Stomach (tissue), 8 donors: ENCODE measurements at regions not wholly inside any gene's neighbourhood (a gene's known extent, or its start where the extent isn't known, plus 50 kb on each side); places are given as distances from the start of the nearest gene placed in this dataset.
A peak's percentile ranks its signal among the peaks of the same experiment; 100 is the strongest.

Source experiments
- DNase-seq, 2 donors: peaks; one replicate each; pipeline versions ENCODE4 v3.0.0 to v3.0.0-alpha.2; 2013 to 2019
- H3K27ac ChIP-seq, 5 donors: fragments of 200-600 bp in 4 of 5; sonication (generic) in 4 of 5; one replicate each; pipeline ENCODE4 v1.5.1; 2013 to 2019; ENCODE audit warnings: mild to moderate bottlenecking in 1 of 5, moderate library complexity in 1 of 5
- H3K27me3 ChIP-seq, 3 donors: fragments of 200-600 bp; sonication (generic); one replicate each; pipeline ENCODE4 v1.5.1; 2017 to 2019; ENCODE audit warnings: mixed run types in 1 of 3
- H3K36me3 ChIP-seq, 4 donors: fragments of 200-600 bp; sonication (generic); 1 replicate in 3 of 4; 2 replicates in 1 of 4; pipeline ENCODE4 v1.5.1; 2016 to 2019
- H3K4me1 ChIP-seq, 4 donors: fragments of 200-600 bp; sonication (generic); one replicate each; pipeline ENCODE4 v1.5.1; 2016 to 2019
- H3K4me3 ChIP-seq, 4 donors: fragments of 200-600 bp; sonication (generic) in 3 of 4; one replicate each; pipeline ENCODE4 v1.5.1; 2016 to 2019; ENCODE audit warnings: mild to moderate bottlenecking in 1 of 4
- H3K9me3 ChIP-seq, 4 donors: fragments of 200-600 bp; sonication (generic); one replicate each; pipeline ENCODE4 v1.5.1; 2016 to 2019
- CTCF ChIP-seq, 7 experiments: fragments of 450-650 bp in 4 of 7; fragments of 200-600 bp in 3 of 7; sonication (generic) in 3 of 7; IDR thresholded peaks; one replicate each; pipeline ENCODE4 v1.5.1; 2016 to 2019; ENCODE audit warnings: antibody characterized with exemption in 7 of 7, control low read depth in 2 of 7, mild to moderate bottlenecking in 1 of 7
- EP300 ChIP-seq: sonication (generic); formaldehyde crosslinking; IDR thresholded peaks from one replicate; pipeline ENCODE4 v1.6.1; 2017; ENCODE audit warnings: antibody characterized with exemption
- POLR2A ChIP-seq, 4 donors: fragments of 450-650 bp; IDR thresholded peaks; one replicate each; pipeline ENCODE4 v1.6.1; 2016; ENCODE audit warnings: antibody characterized with exemption in 4 of 4, control low read depth in 2 of 4, mild to moderate bottlenecking in 1 of 4, moderate library complexity in 1 of 4
- POLR2AphosphoS5 ChIP-seq, 3 donors: sonication (generic); formaldehyde crosslinking; IDR thresholded peaks; one replicate each; pipeline ENCODE4 v1.6.1; 2016; ENCODE audit warnings: antibody characterized with exemption in 3 of 3
- WGBS, 5 donors: extraction: QIAGEN DNeasy Blood & Tissue Kit in 3 of 5; methylation state at CpG; one replicate each; pipeline versions ENCODE4 v1.1.5 to v1.1.7; 2013 to 2018; 5-methylcytosine and 5-hydroxymethylcytosine counted together
- intact Hi-C: fragments of 100-400 bp; cut with DNase I; formaldehyde crosslinking; loops from one replicate; pipeline ENCODE4 v1.15.1; 2023; ENCODE audit warnings: low total_unique reads
- donor health status: healthy with polysubstance abuse.
- donor health status: Bipolar disorder and iron deficiency.
- donor health status: healthy.

- peaks cover 0 to 17% (median 0%) of the 10 kb centered on the region in 4 donors for H3K4me1 ChIP-seq
- no peaks in the 10 kb centered on the region for H3K27me3 ChIP-seq
- no peaks in the 10 kb centered on the region for H3K36me3 ChIP-seq
- TF ChIP-seq EP300: no peak
- TF ChIP-seq POLR2A (IDR thresholded peaks at IDR 0.05): no peak
- TF ChIP-seq CTCF (IDR thresholded peaks at IDR 0.05): no peak
- peak in 2 of 3 donors; percentile 37 to 52 for TF ChIP-seq POLR2AphosphoS5 (IDR thresholded peaks at IDR 0.05)
- H3K27ac ChIP-seq: no peak overlapping the region
- intact Hi-C loops: no loop called here
- no peaks in the 10 kb centered on the region for H3K9me3 ChIP-seq
- WGBS, 5 donors: 30 to 44% (median 37%) methylated on average over 6 of the region's 6 CpGs
- H3K4me3 ChIP-seq: no peak overlapping the region
- peak in 1 of 2 donors; percentile 90 for DNase-seq
Measured at GRCh38 chr2:145800151-145801091, 1280.5 kb upstream of the ZEB2 start.

DNA sequence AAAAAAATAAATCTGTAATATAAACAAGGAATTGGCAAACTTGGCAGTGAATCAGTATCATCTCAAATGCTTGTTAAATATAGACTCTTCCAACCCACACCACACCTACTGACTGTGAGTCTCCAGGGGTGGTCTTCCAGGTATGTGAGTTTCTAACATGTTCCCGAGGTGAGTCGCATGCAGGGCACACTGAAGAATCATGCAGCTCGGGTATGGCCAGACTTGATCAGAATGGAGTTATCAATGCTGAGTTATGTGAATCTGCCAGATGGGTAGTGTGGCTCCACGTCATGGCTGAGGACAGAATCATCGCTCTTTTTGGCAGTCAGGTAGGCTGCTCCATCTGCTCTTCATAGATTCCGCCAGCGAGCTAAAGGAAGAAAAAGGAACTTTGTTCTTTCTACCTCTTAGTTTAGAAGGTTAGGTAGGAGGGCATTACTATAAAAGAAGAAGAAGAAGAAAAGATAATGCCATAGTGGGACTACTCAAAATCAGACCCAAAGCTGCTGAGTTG, 1279.7 kb upstream of the ZEB2 start:
- no peaks in the 10 kb centered on the region for H3K27me3 ChIP-seq
- DNase-seq: no peak
- H3K27ac ChIP-seq: no peak overlapping the region
- 89 to 97% (median 93%) methylated on average over 7 of the region's 7 CpGs for WGBS, 5 donors
- no peaks in the 10 kb centered on the region for H3K9me3 ChIP-seq
- TF ChIP-seq EP300 (no peak), CTCF (IDR thresholded peaks at IDR 0.05) (no peak), POLR2A (IDR thresholded peaks at IDR 0.05) (no peak), POLR2AphosphoS5 (IDR thresholded peaks at IDR 0.05) (no peak)
- H3K4me1 ChIP-seq: peaks cover 0 to 17% (median 0%) of the 10 kb centered on the region in 4 donors
- H3K36me3 ChIP-seq: no peaks in the 10 kb centered on the region
- no peak overlapping the region for H3K4me3 ChIP-seq
- intact Hi-C loops: no loop called here

DNA sequence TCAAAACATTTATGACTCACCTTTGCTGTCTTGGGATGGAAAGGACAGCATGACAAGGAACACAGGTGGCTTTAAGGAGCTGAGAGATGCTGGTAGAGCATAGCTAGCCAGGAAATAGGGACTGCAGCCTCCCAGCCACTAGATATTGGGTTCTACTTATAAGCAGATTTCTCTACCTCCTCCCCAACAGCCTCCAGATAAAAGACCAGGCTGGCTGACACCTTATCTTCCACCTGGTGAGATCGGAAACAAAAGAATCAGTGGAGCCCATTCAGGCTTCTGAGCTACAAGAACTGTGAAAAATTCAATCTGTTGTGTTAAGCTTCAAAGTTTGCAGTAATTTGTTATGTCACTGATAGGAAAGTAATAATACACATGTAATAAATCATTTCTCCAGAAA, 1278.5 kb upstream of the ZEB2 start:
- intact Hi-C loops: no loop called here
- WGBS, 5 donors: 40 to 85% (median 68%) methylated on average over 1 of the region's 1 CpG
- TF ChIP-seq EP300 (no peak), CTCF (IDR thresholded peaks at IDR 0.05) (no peak), POLR2A (IDR thresholded peaks at IDR 0.05) (no peak), POLR2AphosphoS5 (IDR thresholded peaks at IDR 0.05) (no peak)
- no peak overlapping the region for H3K4me3 ChIP-seq
- no peak overlapping the region for H3K27ac ChIP-seq
- no peaks in the 10 kb centered on the region for H3K9me3 ChIP-seq
- H3K4me1 ChIP-seq: peaks cover 0 to 17% (median 0%) of the 10 kb centered on the region in 4 donors
- H3K36me3 ChIP-seq: no peaks in the 10 kb centered on the region
- H3K27me3 ChIP-seq: no peaks in the 10 kb centered on the region
- no peak for DNase-seq

GRCh38 chr2:145797692-145798091, 1277.8 kb upstream of the ZEB2 start:
- TF ChIP-seq POLR2A (IDR thresholded peaks at IDR 0.05) (no peak), POLR2AphosphoS5 (IDR thresholded peaks at IDR 0.05) (no peak), CTCF (IDR thresholded peaks at IDR 0.05) (no peak), EP300 (no peak)
- no peak for DNase-seq
- Histone ChIP-seq H3K4me3 (no peak overlapping the region), H3K36me3 (no peaks in the 10 kb centered on the region), H3K9me3 (no peaks in the 10 kb centered on the region), H3K27ac (no peak overlapping the region), H3K4me1 (peaks cover 0 to 17% (median 0%) of the 10 kb centered on the region in 4 donors), H3K27me3 (no peaks in the 10 kb centered on the region)
- intact Hi-C loops: no loop called here
- WGBS, 5 donors: 92 to 97% (median 96%) methylated on average over 4 of the region's 4 CpGs
